ENCODE measurements at regions not wholly inside any gene's neighbourhood (a gene's known extent, or its start where the extent isn't known, plus 50 kb on each side); places are given as distances from the start of the nearest gene placed in this dataset.

DNA sequence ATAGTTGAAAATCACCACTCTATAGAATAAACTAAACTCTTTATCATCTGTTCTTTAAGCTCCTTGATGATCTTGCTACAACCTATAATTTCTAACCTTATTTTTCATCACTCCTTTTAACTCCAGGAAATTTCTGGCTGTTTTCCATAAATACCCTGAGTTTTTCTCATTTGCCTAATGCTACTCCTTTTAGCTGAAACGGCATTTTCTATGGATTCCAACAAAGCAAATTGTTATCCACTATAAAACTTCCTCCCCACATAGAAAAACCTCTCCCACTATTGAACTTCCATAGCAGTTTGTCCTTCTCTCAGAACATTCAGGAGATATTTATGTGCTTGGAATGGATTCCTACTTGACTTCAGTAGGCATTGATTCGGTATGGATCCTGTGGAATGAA is 122.8 kb downstream of the SLC41A2 start:
- no peaks in the 10 kb centered on the region for H3K79me2 ChIP-seq
- TF ChIP-seq, protein P1, sequence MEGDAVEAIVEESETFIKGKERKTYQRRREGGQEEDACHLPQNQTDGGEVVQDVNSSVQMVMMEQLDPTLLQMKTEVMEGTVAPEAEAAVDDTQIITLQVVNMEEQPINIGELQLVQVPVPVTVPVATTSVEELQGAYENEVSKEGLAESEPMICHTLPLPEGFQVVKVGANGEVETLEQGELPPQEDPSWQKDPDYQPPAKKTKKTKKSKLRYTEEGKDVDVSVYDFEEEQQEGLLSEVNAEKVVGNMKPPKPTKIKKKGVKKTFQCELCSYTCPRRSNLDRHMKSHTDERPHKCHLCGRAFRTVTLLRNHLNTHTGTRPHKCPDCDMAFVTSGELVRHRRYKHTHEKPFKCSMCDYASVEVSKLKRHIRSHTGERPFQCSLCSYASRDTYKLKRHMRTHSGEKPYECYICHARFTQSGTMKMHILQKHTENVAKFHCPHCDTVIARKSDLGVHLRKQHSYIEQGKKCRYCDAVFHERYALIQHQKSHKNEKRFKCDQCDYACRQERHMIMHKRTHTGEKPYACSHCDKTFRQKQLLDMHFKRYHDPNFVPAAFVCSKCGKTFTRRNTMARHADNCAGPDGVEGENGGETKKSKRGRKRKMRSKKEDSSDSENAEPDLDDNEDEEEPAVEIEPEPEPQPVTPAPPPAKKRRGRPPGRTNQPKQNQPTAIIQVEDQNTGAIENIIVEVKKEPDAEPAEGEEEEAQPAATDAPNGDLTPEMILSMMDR (IDR thresholded peaks at IDR 0.05; ENCODE audit: poor library complexity), result no peak
- TF ChIP-seq EZH2phosphoT487 (IDR thresholded peaks at IDR 0.05; ENCODE audit: low read depth, severe bottlenecking, unreplicated experiment), result no peak
- TF ChIP-seq EZH2 (IDR thresholded peaks at IDR 0.05; ENCODE audit: borderline replicate concordance), result no peak
- no peaks in the 10 kb centered on the region for H3K36me3 ChIP-seq (replicated peaks; ENCODE audit: insufficient read depth, low read depth)
- no peaks in the 10 kb centered on the region for H3K4me1 ChIP-seq (ENCODE audit: insufficient read depth)
- H3K27me3 ChIP-seq, result no peaks in the 10 kb centered on the region
- no peak overlapping the region for H3K4me2 ChIP-seq
- 90% methylated on average over 2 of the region's 2 CpGs for WGBS (ENCODE audit: low lambda C conversion rate, missing lambda C conversion rate)
- no peaks in the 10 kb centered on the region for H4K20me1 ChIP-seq (ENCODE audit: insufficient read depth, poor library complexity, severe bottlenecking)
- H3K9me2 ChIP-seq (replicated peaks; ENCODE audit: insufficient read depth), result no peaks in the 10 kb centered on the region
- no peaks in the 10 kb centered on the region for H3K9me3 ChIP-seq (ENCODE audit: low read depth)
- H3K4me3 ChIP-seq, result no peak overlapping the region
- DNase-seq (ENCODE audit: low spot score), result no peak
- no peak overlapping the region for H3K27ac ChIP-seq
- no peak overlapping the region for H2AFZ ChIP-seq

GRCh38 chr12:104834607-104835006 is 123.5 kb downstream of the SLC41A2 start:
- TF ChIP-seq EZH2 (IDR thresholded peaks at IDR 0.05; ENCODE audit: borderline replicate concordance) (no peak), EZH2phosphoT487 (IDR thresholded peaks at IDR 0.05; ENCODE audit: low read depth, severe bottlenecking, unreplicated experiment) (no peak)
- TF ChIP-seq, protein P1 (IDR thresholded peaks at IDR 0.05; ENCODE audit: poor library complexity), result no peak
- no peaks in the 10 kb centered on the region for H3K27me3 ChIP-seq
- H3K9me3 ChIP-seq (ENCODE audit: low read depth), result no peaks in the 10 kb centered on the region
- no peak overlapping the region for H3K4me2 ChIP-seq
- no peaks in the 10 kb centered on the region for H3K79me2 ChIP-seq
- H2AFZ ChIP-seq, result no peak overlapping the region
- no peaks in the 10 kb centered on the region for H3K36me3 ChIP-seq (replicated peaks; ENCODE audit: insufficient read depth, low read depth)
- DNase-seq (ENCODE audit: low spot score), result no peak
- H3K27ac ChIP-seq, result no peak overlapping the region
- H4K20me1 ChIP-seq (ENCODE audit: insufficient read depth, poor library complexity, severe bottlenecking), result no peaks in the 10 kb centered on the region
- H3K4me1 ChIP-seq (ENCODE audit: insufficient read depth), result no peaks in the 10 kb centered on the region
- no peaks in the 10 kb centered on the region for H3K9me2 ChIP-seq (replicated peaks; ENCODE audit: insufficient read depth)
- no peak overlapping the region for H3K4me3 ChIP-seq

DNA sequence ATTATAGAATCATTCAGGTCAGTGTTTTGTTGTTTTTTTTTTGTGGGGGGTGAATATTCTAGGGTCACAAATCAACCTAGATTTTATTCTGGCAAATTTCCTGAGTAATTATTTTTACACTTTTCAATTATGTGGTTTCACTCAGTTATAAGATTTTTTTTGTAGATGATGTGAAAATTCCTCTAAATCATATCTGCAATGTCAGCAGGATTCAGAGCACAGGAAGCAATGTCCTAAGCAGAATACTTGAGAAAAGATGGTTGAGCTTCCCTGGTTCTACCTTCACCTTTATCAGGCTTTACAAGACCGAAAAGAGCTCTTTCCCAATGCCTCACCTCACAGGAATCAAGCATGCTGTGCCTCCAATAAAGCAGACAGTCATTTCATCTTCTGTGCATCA is 124.3 kb downstream of the SLC41A2 start:
- no peaks in the 10 kb centered on the region for H3K79me2 ChIP-seq
- H3K9me3 ChIP-seq (ENCODE audit: low read depth), result no peaks in the 10 kb centered on the region
- H3K27me3 ChIP-seq, result no peaks in the 10 kb centered on the region
- DNase-seq (ENCODE audit: low spot score), result no peak
- 93% methylated on average over 1 of the region's 1 CpG for WGBS (ENCODE audit: low lambda C conversion rate, missing lambda C conversion rate)
- no peak overlapping the region for H3K27ac ChIP-seq
- H4K20me1 ChIP-seq (ENCODE audit: insufficient read depth, poor library complexity, severe bottlenecking), result no peaks in the 10 kb centered on the region
- no peaks in the 10 kb centered on the region for H3K9me2 ChIP-seq (replicated peaks; ENCODE audit: insufficient read depth)
- no peak overlapping the region for H3K4me2 ChIP-seq
- H3K36me3 ChIP-seq (replicated peaks; ENCODE audit: insufficient read depth, low read depth), result no peaks in the 10 kb centered on the region
- H2AFZ ChIP-seq, result no peak overlapping the region
- no peak overlapping the region for H3K4me3 ChIP-seq
- TF ChIP-seq EZH2phosphoT487 (IDR thresholded peaks at IDR 0.05; ENCODE audit: low read depth, severe bottlenecking, unreplicated experiment) (no peak), EZH2 (IDR thresholded peaks at IDR 0.05; ENCODE audit: borderline replicate concordance) (no peak)
- TF ChIP-seq, protein P1 (IDR thresholded peaks at IDR 0.05; ENCODE audit: poor library complexity), result no peak
- no peaks in the 10 kb centered on the region for H3K4me1 ChIP-seq (ENCODE audit: insufficient read depth)

DNA sequence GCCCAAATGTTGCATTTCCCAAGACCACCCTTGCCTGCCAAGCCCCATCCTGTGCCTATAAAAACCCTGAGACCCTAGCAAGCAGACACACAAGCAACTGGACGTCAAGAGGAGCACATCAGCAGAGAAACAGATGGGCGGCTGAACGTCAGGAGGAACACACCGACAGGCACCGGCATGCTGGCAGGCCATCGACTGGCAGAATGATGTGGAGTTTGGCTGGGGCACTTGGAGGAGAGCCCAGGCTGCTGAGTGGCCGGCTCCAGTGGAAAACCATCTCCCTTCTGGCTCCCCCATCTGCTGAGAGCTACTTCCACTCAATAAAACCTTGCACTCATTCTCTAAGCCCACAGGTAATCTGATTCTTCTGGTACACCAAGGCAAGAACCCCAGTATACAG is 130.1 kb downstream of the SLC41A2 start:
- Histone ChIP-seq H2AFZ (no peak overlapping the region), H3K4me3 (no peak overlapping the region), H3K79me2 (no peaks in the 10 kb centered on the region), H3K9me2 (replicated peaks; ENCODE audit: insufficient read depth) (no peaks in the 10 kb centered on the region), H4K20me1 (ENCODE audit: insufficient read depth, poor library complexity, severe bottlenecking) (no peaks in the 10 kb centered on the region), H3K4me1 (ENCODE audit: insufficient read depth) (no peaks in the 10 kb centered on the region), H3K9me3 (ENCODE audit: low read depth) (no peaks in the 10 kb centered on the region), H3K27me3 (no peaks in the 10 kb centered on the region), H3K27ac (no peak overlapping the region), H3K36me3 (replicated peaks; ENCODE audit: insufficient read depth, low read depth) (no peaks in the 10 kb centered on the region), H3K4me2 (no peak overlapping the region)
- 87% methylated on average over 7 of the region's 7 CpGs for WGBS (ENCODE audit: low lambda C conversion rate, missing lambda C conversion rate)
- TF ChIP-seq EZH2phosphoT487 (IDR thresholded peaks at IDR 0.05; ENCODE audit: low read depth, severe bottlenecking, unreplicated experiment) (no peak), EZH2 (IDR thresholded peaks at IDR 0.05; ENCODE audit: borderline replicate concordance) (no peak)
- TF ChIP-seq, protein P1 (IDR thresholded peaks at IDR 0.05; ENCODE audit: poor library complexity), result no peak
- DNase-seq (ENCODE audit: low spot score), result no peak
